Gastrocnemius medialis (tissue), 4 donors: ENCODE measurements at regions not wholly inside any gene's neighbourhood (a gene's known extent, or its start where the extent isn't known, plus 50 kb on each side); places are given as distances from the start of the nearest gene placed in this dataset.

Experiments used
- ATAC-seq, 2 donors: fragments of 150-250 bp; one replicate each; pipeline ENCODE4 v1.9.1; 2016
- DNase-seq, 2 donors: peaks; one replicate each; pipeline ENCODE4 v3.0.0-alpha.2; 2019
- H3K27ac ChIP-seq, 4 donors: fragments of 200-600 bp; sonication (generic); 1 replicate in 1 of 4; 2 replicates in 3 of 4; pipeline ENCODE4 v1.5.1; 2016 to 2018; ENCODE audit warnings: mild to moderate bottlenecking in 2 of 4, moderate library complexity in 1 of 4
- H3K27me3 ChIP-seq, 3 donors: fragments of 200-600 bp; sonication (generic) in 2 of 3; 1 replicate in 1 of 3; 2 replicates in 2 of 3; pipeline versions ENCODE4 v1.5.1 to v1.6.0; 2016 to 2019; ENCODE audit warnings: mild to moderate bottlenecking in 1 of 3, moderate library complexity in 1 of 3
- H3K36me3 ChIP-seq, 2 donors: fragments of 200-600 bp; sonication (generic) in 1 of 2; one replicate each; pipeline ENCODE4 v1.5.1; 2017 to 2018
- H3K4me1 ChIP-seq, 2 donors: fragments of 200-600 bp; sonication (generic) in 1 of 2; one replicate each; pipeline ENCODE4 v1.5.1; 2016 to 2017; ENCODE audit warnings: mild to moderate bottlenecking in 2 of 2
- H3K4me3 ChIP-seq, 4 donors: fragments of 200-600 bp; sonication (generic) in 3 of 4; 1 replicate in 1 of 4; 2 replicates in 3 of 4; pipeline ENCODE4 v1.5.1; 2016 to 2019; ENCODE audit warnings: mild to moderate bottlenecking in 2 of 4
- H3K9me3 ChIP-seq, 3 donors: fragments of 200-600 bp; sonication (generic) in 2 of 3; 1 replicate in 1 of 3; 2 replicates in 2 of 3; pipeline ENCODE4 v1.5.1; 2016 to 2019
- POLR2A ChIP-seq, 2 donors: fragments of 450-650 bp; IDR thresholded peaks; one replicate each; pipeline ENCODE4 v1.6.1; 2017; ENCODE audit warnings: antibody characterized with exemption in 2 of 2, mild to moderate bottlenecking in 2 of 2, moderate library complexity in 2 of 2
- in situ Hi-C, 4 donors: fragments of 200-750 bp; cut with MboI; loops; one replicate each; pipeline versions ENCODE4 v1.15.0 to v1.8.0; 2017; ENCODE audit warnings: low sequenced_read_pairs in 4 of 4
- intact Hi-C: fragments of 100-400 bp; cut with DNase I; formaldehyde crosslinking; loops from one replicate; pipeline ENCODE4 v1.15.1; 2023; ENCODE audit warnings: low total_unique reads
- TF ChIP-seq, protein P1 (sequence below), 5 experiments: fragments of 450-650 bp in 3 of 5; fragments of 200-600 bp in 2 of 5; sonication (generic) in 2 of 5; IDR thresholded peaks in 4 of 5; conservative IDR thresholded peaks in 1 of 5; 1 replicate in 4 of 5; 2 replicates in 1 of 5; pipeline ENCODE4 v1.5.1; 2016 to 2019; ENCODE audit warnings: antibody characterized with exemption in 5 of 5, mild to moderate bottlenecking in 3 of 5, moderate library complexity in 3 of 5

GRCh38 chr10:118483496-118483895 lies 112.0 kb downstream of the PRLHR start:
- TF ChIP-seq POLR2A (IDR thresholded peaks at IDR 0.05): no peak
- TF ChIP-seq, protein P1, sequence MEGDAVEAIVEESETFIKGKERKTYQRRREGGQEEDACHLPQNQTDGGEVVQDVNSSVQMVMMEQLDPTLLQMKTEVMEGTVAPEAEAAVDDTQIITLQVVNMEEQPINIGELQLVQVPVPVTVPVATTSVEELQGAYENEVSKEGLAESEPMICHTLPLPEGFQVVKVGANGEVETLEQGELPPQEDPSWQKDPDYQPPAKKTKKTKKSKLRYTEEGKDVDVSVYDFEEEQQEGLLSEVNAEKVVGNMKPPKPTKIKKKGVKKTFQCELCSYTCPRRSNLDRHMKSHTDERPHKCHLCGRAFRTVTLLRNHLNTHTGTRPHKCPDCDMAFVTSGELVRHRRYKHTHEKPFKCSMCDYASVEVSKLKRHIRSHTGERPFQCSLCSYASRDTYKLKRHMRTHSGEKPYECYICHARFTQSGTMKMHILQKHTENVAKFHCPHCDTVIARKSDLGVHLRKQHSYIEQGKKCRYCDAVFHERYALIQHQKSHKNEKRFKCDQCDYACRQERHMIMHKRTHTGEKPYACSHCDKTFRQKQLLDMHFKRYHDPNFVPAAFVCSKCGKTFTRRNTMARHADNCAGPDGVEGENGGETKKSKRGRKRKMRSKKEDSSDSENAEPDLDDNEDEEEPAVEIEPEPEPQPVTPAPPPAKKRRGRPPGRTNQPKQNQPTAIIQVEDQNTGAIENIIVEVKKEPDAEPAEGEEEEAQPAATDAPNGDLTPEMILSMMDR (IDR thresholded peaks at IDR 0.05 in 4 of 5, conservative IDR thresholded peaks at IDR 0.05 in 1 of 5): no peak
- H3K4me3 ChIP-seq: no peak overlapping the region
- DNase-seq (no peak), ATAC-seq (no peak)
- H3K27me3 ChIP-seq: no peaks in the 10 kb centered on the region
- no peaks in the 10 kb centered on the region for H3K36me3 ChIP-seq
- H3K9me3 ChIP-seq: no peaks in the 10 kb centered on the region
- no peak overlapping the region for H3K27ac ChIP-seq
- in situ Hi-C loops (no loop called here), intact Hi-C loops (no loop called here)
- no peaks in the 10 kb centered on the region for H3K4me1 ChIP-seq

GRCh38 chr10:118482393-118483331 lies 112.8 kb downstream of the PRLHR start:
- ATAC-seq (no peak), DNase-seq (no peak)
- Histone ChIP-seq H3K4me3 (no peak overlapping the region), H3K4me1 (no peaks in the 10 kb centered on the region), H3K36me3 (no peaks in the 10 kb centered on the region), H3K9me3 (no peaks in the 10 kb centered on the region), H3K27me3 (no peaks in the 10 kb centered on the region), H3K27ac (no peak overlapping the region)
- no peak for TF ChIP-seq POLR2A (IDR thresholded peaks at IDR 0.05)
- in situ Hi-C loops (no loop called here), intact Hi-C loops (no loop called here)

DNA sequence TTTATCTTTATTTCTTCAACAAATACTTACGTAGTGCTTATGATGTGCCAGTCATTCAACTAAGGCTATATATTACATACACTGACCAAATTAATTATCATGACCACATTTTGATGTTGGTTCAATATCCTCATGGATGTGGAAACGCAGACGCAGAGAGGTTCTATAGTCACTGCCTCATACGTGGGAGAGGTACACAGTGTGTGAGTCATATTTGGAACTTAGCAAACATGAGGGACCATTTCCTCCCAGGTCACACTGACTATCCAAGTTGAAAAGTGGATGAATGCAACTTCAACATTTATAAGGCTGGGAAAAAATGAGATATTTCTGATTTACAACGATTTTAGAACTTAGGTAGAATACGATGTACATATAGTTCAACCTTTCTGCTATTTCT lies 113.6 kb downstream of the PRLHR start:
- Histone ChIP-seq H3K36me3 (no peaks in the 10 kb centered on the region), H3K9me3 (no peaks in the 10 kb centered on the region), H3K4me3 (no peak overlapping the region), H3K27ac (no peak overlapping the region), H3K4me1 (no peaks in the 10 kb centered on the region), H3K27me3 (no peaks in the 10 kb centered on the region)
- TF ChIP-seq, protein P1 (IDR thresholded peaks at IDR 0.05 in 4 of 5, conservative IDR thresholded peaks at IDR 0.05 in 1 of 5): no peak
- TF ChIP-seq POLR2A (IDR thresholded peaks at IDR 0.05): no peak
- DNase-seq (no peak), ATAC-seq (no peak)
- intact Hi-C loops: no loop called here
- in situ Hi-C loops: no loop called here

DNA sequence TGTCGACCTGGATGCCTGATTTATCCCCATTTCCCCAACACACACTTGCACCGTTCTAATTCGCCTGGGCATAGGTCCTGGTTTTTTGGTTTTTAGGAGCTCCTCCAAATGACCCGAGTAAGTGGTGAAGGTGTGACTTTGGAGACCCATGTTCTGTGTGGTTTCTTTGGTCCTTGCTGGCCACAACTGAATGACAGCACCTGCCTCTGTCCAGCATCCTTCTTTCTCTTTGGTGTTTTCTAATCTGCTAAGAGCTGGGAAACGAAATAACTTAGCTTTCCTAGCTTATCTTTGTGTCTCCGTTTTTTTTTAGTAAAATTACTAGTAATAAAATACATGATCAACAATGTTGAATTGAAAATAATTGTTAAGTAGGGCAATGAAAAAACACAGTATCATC lies 120.2 kb downstream of the PRLHR start:
- Histone ChIP-seq H3K4me1 (no peaks in the 10 kb centered on the region), H3K4me3 (no peak overlapping the region), H3K27ac (no peak overlapping the region), H3K27me3 (peaks cover 3 to 18% (median 4%) of the 10 kb centered on the region in 3 donors), H3K9me3 (no peaks in the 10 kb centered on the region), H3K36me3 (no peaks in the 10 kb centered on the region)
- ATAC-seq (no peak), DNase-seq (no peak)
- in situ Hi-C loops (no loop called here), intact Hi-C loops (no loop called here)
- TF ChIP-seq, protein P1 (IDR thresholded peaks at IDR 0.05 in 4 of 5, conservative IDR thresholded peaks at IDR 0.05 in 1 of 5): no peak
- no peak for TF ChIP-seq POLR2A (IDR thresholded peaks at IDR 0.05)

DNA sequence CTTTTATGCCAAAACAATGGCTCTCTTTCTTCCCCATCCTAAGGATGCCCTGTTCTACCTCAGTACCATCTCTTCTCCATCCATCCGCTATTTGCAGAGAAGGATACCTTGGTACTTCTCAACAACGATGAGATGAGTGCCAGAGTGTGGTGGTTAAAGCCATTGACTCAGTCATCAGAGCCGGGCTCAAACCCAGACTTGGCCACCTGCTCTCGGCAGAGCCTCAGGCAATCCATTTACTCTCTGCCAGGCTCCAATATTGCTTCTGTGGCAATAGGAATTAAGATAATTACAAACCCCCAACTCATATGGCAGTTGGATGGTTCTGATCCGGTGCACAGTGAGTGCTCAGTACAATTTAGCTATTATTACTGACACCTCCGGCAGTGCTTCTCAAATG lies 121.3 kb downstream of the PRLHR start:
- peaks cover 3 to 18% (median 4%) of the 10 kb centered on the region in 3 donors for H3K27me3 ChIP-seq
- TF ChIP-seq, protein P1 (IDR thresholded peaks at IDR 0.05 in 4 of 5, conservative IDR thresholded peaks at IDR 0.05 in 1 of 5): no peak
- no peak for TF ChIP-seq POLR2A (IDR thresholded peaks at IDR 0.05)
- no peaks in the 10 kb centered on the region for H3K4me1 ChIP-seq
- ATAC-seq (no peak), DNase-seq (no peak)
- intact Hi-C loops (no loop called here), in situ Hi-C loops (loop anchor here in 2 of 4 donors (25.0 kb wide), 1 partner anchor 987 kb away; no protein-coding TSS in a partner anchor)
- no peak overlapping the region for H3K4me3 ChIP-seq
- H3K27ac ChIP-seq: no peak overlapping the region
- H3K36me3 ChIP-seq: no peaks in the 10 kb centered on the region
- H3K9me3 ChIP-seq: no peaks in the 10 kb centered on the region
